IPS-11a (cell line): ENCODE measurements at regions not wholly inside any gene's neighbourhood (a gene's known extent, or its start where the extent isn't known, plus 50 kb on each side); places are given as distances from the start of the nearest gene placed in this dataset.

Experiments
- H3K4me3 ChIP-seq: one replicate; pipeline ENCODE4 v1.5.1; 2013; ENCODE audit warnings: low read depth, low read length, control low read depth

- no peak overlapping the region for H3K4me3 ChIP-seq
These were observed 64.6 kb downstream of the TSPAN17 start for GRCh38 chr5:176711883-176712282.

- no peak overlapping the region for H3K4me3 ChIP-seq
These were observed 65.4 kb downstream of the TSPAN17 start for GRCh38 chr5:176712546-176713304.

DNA sequence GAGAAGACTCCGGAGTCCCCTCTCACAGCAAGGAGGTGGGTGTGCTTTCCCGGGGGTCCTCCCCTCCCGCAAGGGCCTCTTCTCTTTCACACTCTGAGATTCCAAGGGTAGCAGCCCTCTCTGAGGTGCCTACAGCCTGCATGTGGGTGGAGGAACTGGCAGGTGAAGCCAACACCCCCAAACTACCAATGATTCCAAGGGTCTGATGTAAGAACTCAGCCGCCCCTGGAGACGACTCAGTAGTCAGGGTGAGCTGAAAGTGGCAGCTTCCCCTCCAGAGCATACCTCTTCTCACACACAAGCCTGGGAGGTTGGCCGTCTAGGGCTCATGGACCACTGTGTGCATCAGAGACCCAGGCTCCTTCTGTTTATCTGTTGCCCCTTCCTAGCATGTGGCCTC lies 66.1 kb downstream of the TSPAN17 start:
- H3K4me3 ChIP-seq = no peak overlapping the region

DNA sequence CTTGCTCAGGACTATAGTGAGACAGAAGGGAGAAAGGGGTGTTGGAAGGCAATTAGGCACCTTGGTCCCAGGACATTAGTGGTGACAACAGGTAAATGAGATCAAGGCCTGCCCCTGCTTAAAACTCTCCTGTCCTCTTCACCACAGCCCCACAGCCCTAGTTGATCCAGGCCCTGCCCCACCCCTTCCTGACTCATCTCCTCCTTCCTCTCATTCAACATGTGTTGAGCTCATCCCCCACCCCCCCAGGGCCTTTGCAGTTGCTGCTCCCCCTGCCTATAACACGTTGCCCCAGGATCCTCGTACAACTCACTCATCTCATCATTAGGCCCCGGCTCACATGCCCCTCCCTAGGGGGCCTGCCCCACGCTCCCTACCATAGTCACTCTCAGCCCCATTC lies 66.8 kb downstream of the TSPAN17 start:
- no peak overlapping the region for H3K4me3 ChIP-seq

DNA sequence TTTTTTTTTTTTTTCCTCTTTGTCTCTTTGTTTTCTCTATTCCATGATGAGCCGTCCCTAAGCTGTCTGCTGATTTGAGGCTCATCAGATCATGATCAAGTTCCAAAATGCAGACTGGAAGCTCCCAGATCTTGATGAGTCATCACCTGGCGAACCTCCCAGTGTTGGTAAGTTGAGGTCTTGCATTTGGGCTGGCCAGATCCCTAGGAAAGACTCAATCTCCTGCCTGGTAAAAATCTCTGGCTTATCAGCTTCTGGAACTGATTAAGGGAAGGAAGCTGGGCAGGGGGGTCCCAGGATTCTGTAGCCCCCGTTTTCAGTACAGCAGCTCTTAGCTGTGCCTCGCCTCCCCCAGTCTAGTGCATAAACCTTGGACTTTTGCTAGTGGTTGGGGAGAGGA lies 69.0 kb downstream of the TSPAN17 start:
- no peak overlapping the region for H3K4me3 ChIP-seq

DNA sequence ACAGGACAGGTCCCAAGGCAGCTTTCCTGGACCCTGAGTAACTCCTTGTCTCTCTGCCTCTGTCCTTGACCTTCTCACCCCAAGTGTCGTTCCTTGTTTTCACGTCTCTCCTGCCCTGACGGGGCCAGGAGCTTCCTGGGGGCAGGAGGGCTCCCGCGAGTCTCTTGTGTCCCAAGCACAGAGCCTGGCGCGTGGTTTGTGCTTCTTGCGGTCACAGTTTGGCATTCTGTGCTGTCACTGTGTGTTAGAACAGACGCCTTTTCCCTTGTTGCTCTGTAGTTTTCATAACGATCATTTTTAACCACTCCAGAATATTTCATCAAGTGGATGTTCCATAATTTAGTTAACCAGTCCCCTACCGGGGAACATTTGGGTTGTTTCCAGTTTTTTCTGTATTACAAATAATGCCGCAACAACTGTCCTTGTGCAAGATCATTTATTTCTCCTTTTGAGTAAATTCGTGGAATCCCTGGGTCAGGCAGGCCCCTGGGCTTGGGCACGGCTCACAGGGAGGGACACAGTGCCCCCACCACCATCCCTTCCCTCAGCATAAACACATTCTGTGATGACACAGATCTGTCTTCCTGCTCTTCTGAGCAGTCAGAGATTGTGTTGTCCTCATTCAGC lies 71.9 kb downstream of the TSPAN17 start:
- H3K4me3 ChIP-seq = no peak overlapping the region

GRCh38 chr5:176721509-176721908 lies 74.2 kb downstream of the TSPAN17 start:
- no peak overlapping the region for H3K4me3 ChIP-seq

DNA sequence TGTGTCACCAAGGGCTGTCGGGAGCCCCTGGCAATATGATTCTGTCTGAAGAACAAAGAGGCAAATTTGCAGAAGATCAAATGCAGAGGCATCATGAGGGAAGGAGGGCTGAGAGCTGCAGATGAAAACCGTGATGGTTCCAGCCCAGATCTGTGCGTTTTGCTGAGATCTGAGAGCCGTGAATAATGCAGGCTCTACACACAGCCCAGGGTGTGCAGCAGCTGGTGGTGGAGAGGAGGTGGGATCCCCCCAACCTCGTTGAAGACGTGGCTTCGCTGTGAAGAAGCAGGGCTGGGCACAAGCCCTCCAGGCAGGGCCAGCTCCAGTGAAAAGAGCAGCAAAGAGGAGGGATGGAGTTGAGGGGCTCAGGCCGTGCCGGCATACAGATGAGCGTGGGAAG lies 75.5 kb downstream of the TSPAN17 start:
- no peak overlapping the region for H3K4me3 ChIP-seq

- no peak overlapping the region for H3K4me3 ChIP-seq
These were observed 76.2 kb downstream of the TSPAN17 start for GRCh38 chr5:176723440-176723839.

GRCh38 chr5:176724472-176724871 lies 77.2 kb downstream of the TSPAN17 start:
- no peak overlapping the region for H3K4me3 ChIP-seq

GRCh38 chr5:176725521-176726280 lies 78.4 kb downstream of the TSPAN17 start:
- no peak overlapping the region for H3K4me3 ChIP-seq

DNA sequence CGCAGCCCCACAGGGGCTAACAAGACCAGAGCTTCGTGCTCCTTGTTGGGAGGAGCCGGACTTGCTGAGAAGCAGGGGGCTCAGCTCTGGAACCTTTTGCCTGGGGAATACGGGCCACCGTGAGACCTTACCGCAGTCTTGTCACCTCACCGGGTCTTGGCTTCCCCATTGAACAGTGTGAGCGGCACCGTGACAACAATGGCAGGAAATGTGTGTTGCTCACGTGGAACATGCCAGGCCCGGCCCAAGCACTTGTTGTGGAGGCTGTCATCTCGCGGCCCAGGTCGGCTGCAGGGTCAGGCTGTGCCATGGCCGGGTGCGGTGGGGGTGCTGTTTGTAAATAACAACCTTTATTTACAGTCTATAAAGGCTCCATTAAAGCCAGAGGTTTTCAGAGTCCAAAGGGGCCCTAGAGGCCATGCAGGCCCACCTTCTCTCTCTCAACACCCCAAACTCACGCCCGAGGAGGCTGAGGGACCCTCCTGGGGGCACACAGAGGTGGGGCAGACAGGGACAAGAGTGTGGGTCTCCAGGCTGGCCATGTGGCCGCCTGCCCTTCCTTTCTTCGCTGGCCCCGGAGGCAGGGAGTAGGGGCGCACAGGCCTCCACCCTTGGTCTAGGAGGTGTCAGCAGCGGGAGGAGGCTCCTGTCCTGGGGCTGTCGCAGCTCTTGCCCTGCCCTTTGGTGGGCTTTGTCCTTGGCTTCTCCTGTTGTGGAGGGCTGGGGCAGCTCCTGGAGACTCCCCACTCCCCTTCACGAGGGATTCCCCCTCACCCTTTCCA lies 79.7 kb downstream of the TSPAN17 start:
- H3K4me3 ChIP-seq = no peak overlapping the region

DNA sequence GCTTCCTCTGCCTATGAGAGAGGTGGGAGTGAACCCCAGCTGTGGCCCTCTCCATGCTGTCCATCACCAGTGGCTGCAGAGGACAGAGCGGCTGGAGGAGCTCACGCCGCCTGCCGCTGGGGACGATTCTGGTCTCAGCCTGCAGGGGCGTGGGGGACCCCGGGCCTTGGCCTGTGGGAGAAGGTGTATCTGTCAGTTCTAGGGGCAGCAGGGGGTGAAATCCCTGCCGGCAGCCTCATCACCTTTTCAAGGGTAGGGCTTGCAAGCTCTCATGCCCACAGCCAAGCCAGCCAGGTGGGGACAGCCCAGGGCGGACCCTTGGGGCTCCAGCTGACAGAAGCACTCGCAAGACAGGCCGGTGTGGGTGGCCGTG lies 80.2 kb downstream of the TSPAN17 start:
- H3K4me3 ChIP-seq = no peak overlapping the region

DNA sequence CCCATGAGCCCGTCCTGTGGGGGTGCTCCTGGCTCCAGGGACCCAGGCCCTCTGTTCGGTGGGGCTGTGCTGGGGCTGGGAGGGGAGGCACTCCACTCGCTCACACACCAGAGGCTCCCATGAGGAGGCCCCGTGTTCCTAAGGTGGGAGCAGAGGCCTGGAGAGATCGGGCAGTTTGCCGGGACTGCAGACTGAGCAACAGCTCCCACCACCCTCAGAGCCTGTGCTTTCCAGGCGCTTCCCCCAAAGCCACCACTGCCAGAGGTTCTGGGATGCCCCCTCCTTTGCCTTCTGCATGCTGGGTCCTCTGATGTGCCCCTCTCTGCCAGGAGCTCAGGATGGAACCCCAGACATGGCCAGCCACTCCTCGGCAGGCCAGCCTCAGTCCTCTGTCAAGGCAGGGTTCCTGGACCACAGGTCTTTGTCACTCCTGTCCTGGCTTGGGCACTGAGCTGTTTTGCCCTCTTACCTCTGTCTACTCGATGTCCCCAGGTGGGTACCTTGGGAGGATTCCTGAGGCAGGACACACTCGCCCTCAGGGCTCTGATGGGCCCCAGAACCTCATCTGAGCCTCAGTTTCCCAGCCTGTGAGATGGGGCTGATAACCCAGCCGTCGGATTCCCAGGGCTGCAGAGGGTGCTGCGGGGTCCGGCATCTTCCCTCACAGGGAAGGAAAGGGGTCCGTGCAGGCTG lies 80.8 kb downstream of the TSPAN17 start:
- H3K4me3 ChIP-seq = no peak overlapping the region

DNA sequence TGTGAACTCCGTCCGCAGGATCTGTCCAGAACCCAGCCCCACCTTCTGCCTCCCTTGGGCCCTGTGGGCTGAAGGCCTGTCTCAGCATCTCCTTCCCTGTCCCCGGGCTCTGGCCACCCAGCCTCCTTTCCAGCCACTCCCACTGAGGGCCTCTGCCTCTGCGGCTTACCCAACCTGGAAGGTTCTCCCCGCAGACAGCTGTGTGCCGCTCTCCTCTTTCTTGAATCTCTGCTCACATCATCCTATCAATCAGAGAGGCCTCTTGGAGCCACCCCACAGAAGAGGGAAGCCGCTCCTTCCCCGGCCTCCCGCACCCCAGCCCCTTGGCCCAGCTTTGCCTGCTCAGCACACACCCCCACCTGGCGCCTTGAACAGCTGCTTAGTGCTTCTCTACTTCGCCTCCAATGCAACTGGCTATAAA lies 81.5 kb upstream of the UNC5A start:
- no peak overlapping the region for H3K4me3 ChIP-seq

GRCh38 chr5:176730815-176731475 lies 79.4 kb upstream of the UNC5A start:
- H3K4me3 ChIP-seq = no peak overlapping the region

GRCh38 chr5:176731506-176732160 lies 78.7 kb upstream of the UNC5A start:
- no peak overlapping the region for H3K4me3 ChIP-seq

GRCh38 chr5:176732306-176732705 lies 78.1 kb upstream of the UNC5A start:
- H3K4me3 ChIP-seq = no peak overlapping the region

DNA sequence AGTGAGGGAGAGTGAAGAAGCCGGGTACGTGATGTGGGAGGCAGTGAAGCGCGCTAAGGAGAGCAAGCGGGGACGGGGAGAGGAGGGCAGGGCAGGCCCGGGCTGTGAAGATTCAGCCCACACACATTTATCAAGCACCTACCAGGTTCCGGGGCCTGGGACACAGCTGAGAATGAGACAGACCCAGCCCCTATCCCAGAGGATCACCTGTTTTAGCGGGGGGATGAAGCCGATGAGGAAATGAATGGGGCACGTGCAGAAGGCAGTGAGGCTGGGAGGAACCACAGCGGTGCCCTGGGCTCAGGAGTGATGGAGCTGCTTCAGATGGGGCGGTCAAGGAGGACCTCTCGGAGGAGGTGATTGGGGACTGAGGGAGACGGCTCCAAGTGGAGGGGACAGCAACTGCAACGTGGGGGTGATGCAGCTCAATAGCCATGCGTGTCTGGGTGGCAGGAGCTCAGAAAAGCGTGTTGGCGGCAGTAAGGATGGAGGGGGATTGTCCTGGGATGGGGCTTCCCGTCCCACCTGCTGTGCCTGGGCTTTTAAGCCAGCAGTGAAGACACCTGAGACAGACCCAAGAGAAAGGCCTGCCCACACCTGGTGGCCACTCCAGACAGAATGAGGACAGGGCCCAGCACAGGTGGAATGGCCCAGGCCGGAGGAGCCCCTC lies 77.5 kb upstream of the UNC5A start:
- H3K4me3 ChIP-seq = no peak overlapping the region
